Dendritic cell treated with granulocyte-macrophage colony-stimulating factor and Interleukin-4, amounts not matched to agents 40 ng/mL and 50 ng/mL, for 4 days (primary cell): ENCODE measurements at regions not wholly inside any gene's neighbourhood (a gene's known extent, or its start where the extent isn't known, plus 50 kb on each side); places are given as distances from the start of the nearest gene placed in this dataset.
"Not testable (repeated sequence)": the region's sequence is repeated elsewhere in the genome, so short reads cannot be mapped to it uniquely, and the experiment has no call there.

Experiments used
- H3K27ac Mint-ChIP-seq: one replicate; pipeline ENCODE4 v1.8.0; 2022; ENCODE audit warnings: mild to moderate bottlenecking, mixed read lengths
- H3K27me3 Mint-ChIP-seq: one replicate; pipeline ENCODE4 v1.8.0; 2022; ENCODE audit warnings: mild to moderate bottlenecking, mixed read lengths
- H3K36me3 Mint-ChIP-seq: one replicate; pipeline ENCODE4 v1.8.0; 2022; ENCODE audit warnings: low read depth, mixed read lengths
- H3K4me1 Mint-ChIP-seq: one replicate; pipeline ENCODE4 v1.8.0; 2022; ENCODE audit warnings: low read depth, mixed read lengths
- H3K4me3 Mint-ChIP-seq: one replicate; pipeline ENCODE4 v1.8.0; 2022; ENCODE audit warnings: mild to moderate bottlenecking, moderate library complexity, mixed read lengths
- H3K9me3 Mint-ChIP-seq: one replicate; pipeline ENCODE4 v1.8.0; 2022; ENCODE audit warnings: mixed read lengths
- intact Hi-C: fragments of 100-400 bp; cut with micrococcal nuclease; formaldehyde crosslinking; loops from one replicate; pipeline ENCODE4 v1.15.0; 2022

DNA sequence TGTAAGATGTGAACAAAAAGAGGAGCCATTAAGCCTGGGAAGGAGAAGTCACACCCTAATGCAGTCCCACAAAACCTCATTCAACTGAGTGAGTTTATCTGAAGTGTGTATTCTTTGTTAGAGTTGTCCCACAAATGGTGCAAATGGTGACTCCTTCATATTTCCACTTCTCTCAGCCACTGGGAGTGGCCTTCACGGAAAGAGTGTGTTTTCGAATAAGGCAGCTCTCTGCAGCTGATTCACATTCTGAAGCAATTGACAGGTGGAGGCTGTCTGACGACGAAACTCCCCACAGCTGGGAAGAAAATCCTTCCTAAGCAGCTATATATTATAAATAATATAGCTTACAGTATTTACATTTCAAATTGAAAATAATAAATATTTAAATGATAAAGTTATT, 318.8 kb upstream of the TMEFF2 start:
- intact Hi-C loops, result no loop called here
- Mint-ChIP-seq H3K27me3 (no peaks in the 10 kb centered on the region), H3K27ac (no peak overlapping the region), H3K4me3 (no peak overlapping the region), H3K9me3 (peaks cover 16% of the 10 kb centered on the region), H3K36me3 (no peaks in the 10 kb centered on the region), H3K4me1 (no peaks in the 10 kb centered on the region)

DNA sequence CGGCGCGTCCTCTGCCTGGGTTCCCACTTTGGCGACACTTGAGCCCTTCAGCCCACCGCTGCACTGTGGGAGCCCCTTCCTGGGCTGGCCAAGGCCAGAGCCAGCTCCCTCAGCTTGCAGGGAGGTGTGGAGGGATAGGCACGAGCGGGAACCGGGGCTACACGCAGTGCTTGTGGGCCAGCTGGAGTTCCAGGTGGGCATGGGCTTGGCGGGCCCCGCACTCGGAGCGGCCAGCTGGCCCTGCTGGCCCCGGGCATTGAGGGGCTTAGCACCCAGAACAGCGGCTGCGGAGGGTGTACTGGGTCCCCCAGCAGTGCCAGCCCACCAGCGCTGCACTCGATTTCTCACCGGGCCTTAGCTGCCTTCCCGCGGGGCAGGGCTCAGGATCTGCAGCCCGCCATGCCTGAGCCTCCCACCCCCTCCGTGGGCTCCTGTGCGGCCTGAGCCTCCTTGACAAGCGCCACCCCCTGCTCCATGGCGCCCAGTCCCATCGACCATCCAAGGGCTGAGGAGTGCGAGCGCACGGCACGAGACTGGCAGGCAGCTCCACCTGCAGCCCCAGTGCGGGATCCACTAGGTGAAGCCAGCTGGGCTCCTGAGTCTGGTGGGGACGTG, 313.2 kb upstream of the TMEFF2 start:
- H3K27ac Mint-ChIP-seq, H3K4me1 Mint-ChIP-seq, intact Hi-C loops, H3K36me3 Mint-ChIP-seq, H3K4me3 Mint-ChIP-seq, H3K27me3 Mint-ChIP-seq: not testable (repeated sequence)
- H3K9me3 Mint-ChIP-seq, result peaks cover 32% of the 10 kb centered on the region

DNA sequence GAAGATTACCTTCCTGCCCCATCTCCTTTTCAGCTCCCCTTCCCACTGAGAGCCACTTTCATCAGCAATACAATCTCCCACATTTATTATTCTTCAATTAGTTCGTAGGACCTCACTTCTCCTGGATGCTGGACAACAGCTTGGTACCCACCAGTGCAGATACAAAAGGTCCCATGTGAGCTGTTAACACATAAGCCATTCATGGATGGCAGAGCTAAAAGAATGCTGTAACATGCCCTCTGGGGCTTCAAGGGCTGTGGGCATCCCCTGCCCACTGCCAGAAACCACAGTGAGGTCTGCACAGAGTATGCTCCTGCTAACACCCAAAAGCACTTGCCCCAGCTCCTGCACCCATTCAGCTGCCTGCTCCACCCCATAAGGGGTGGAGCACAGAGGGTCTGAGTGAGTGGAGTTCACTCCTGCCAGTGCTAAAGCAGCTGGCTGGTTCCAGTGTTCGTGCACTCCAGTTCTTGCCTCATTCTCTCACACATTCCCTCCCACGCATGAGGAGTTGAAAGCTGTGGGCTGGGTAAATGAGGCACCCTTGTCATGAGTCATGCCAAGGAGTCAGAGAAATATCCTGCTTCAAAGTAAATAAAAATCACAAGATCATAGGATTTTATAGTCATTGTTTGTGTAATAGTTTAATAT, 305.9 kb upstream of the TMEFF2 start:
- Mint-ChIP-seq H3K36me3 (no peaks in the 10 kb centered on the region), H3K9me3 (peaks cover 19% of the 10 kb centered on the region), H3K4me1 (no peaks in the 10 kb centered on the region), H3K4me3 (no peak overlapping the region), H3K27me3 (no peaks in the 10 kb centered on the region), H3K27ac (no peak overlapping the region)
- intact Hi-C loops, result no loop called here

DNA sequence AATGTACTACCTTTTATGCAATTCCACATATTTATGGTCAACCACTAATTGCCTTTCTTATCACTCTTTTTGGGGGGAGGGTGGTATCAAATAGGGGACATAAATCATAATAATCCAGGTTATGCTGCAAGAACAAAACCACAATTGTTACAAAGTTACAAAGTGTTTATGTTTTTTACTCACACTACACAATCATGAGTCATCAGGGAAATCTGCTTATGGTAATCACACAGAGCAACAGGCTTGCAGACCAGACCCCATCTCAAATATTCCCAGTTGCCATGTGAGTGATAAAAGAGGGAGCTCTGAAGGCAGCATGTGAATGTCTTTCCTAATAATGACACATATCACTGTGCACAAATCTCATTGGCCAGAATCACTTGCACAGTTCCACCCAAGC, 304.7 kb upstream of the TMEFF2 start:
- intact Hi-C loops, result no loop called here
- H3K27me3 Mint-ChIP-seq, result no peaks in the 10 kb centered on the region
- H3K9me3 Mint-ChIP-seq, result peaks cover 24% of the 10 kb centered on the region
- H3K27ac Mint-ChIP-seq, result no peak overlapping the region
- no peaks in the 10 kb centered on the region for H3K4me1 Mint-ChIP-seq
- no peak overlapping the region for H3K4me3 Mint-ChIP-seq
- no peaks in the 10 kb centered on the region for H3K36me3 Mint-ChIP-seq

DNA sequence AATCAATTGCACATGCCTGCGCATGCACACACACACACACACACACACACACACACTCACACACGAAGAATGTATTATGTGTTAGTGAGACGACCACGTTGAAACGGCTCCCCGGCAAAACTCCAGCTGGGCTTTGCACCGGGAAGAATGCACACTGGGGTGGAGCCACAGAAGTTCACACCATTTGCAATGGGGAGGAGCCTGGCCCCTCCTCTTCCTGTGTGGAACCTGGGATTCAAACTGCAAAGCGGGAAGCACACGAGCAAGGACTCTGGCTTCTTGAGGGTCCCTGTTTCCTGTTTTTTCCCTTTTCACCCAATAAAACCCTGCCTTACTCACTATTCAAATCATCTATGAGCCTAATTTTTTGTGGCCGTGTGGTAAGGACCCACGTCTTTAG, 304.0 kb upstream of the TMEFF2 start:
- H3K27ac Mint-ChIP-seq, result no peak overlapping the region
- H3K9me3 Mint-ChIP-seq, result peaks cover 24% of the 10 kb centered on the region
- no peak overlapping the region for H3K4me3 Mint-ChIP-seq
- intact Hi-C loops, result no loop called here
- H3K36me3 Mint-ChIP-seq, result no peaks in the 10 kb centered on the region
- no peaks in the 10 kb centered on the region for H3K4me1 Mint-ChIP-seq
- H3K27me3 Mint-ChIP-seq, result no peaks in the 10 kb centered on the region

DNA sequence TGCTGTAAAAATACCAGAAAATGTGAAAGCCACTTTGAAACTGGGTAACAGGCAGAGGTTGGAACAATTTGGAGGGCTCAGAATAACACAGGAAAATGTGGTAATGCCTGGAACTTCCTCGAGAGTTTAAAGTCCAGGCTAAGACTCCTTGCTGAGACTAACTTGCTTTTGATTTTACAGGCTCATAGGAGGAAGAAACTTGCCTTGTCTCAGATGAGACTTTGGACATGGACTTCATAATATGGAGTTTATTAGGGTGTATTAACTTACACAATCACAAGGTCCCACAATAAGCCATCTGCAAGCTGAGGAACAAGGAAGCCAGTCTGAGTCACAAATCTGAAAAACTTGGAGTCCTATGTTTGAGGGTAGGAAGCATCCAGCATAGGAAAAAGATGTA, 293.4 kb upstream of the TMEFF2 start:
- H3K36me3 Mint-ChIP-seq, H3K4me1 Mint-ChIP-seq, H3K27ac Mint-ChIP-seq, intact Hi-C loops, H3K27me3 Mint-ChIP-seq, H3K4me3 Mint-ChIP-seq: not testable (repeated sequence)
- H3K9me3 Mint-ChIP-seq, result peaks cover 50% of the 10 kb centered on the region

DNA sequence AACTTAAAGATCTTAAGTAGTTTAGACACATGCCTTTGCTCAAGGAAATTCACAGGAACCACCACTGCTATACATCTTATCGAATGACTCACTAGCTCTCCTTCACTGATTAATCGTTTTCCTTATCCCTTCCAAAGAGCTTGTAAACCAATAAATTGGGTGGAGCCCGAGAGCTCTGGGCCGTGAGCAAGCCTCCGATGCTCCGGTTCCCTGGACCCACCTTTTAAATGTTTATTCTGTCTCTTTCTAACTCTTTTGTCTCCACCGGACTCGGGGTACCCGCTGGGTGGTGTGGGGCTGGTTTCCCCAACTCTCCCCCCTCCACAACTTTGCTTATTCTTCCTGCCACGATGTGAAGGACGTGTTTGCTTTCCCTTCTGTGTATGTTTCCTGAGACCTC, 292.9 kb upstream of the TMEFF2 start:
- intact Hi-C loops, result no loop called here
- no peak overlapping the region for H3K4me3 Mint-ChIP-seq
- H3K4me1 Mint-ChIP-seq, result no peaks in the 10 kb centered on the region
- no peak overlapping the region for H3K27ac Mint-ChIP-seq
- H3K27me3 Mint-ChIP-seq, result no peaks in the 10 kb centered on the region
- H3K36me3 Mint-ChIP-seq, result no peaks in the 10 kb centered on the region
- peaks cover 50% of the 10 kb centered on the region for H3K9me3 Mint-ChIP-seq

DNA sequence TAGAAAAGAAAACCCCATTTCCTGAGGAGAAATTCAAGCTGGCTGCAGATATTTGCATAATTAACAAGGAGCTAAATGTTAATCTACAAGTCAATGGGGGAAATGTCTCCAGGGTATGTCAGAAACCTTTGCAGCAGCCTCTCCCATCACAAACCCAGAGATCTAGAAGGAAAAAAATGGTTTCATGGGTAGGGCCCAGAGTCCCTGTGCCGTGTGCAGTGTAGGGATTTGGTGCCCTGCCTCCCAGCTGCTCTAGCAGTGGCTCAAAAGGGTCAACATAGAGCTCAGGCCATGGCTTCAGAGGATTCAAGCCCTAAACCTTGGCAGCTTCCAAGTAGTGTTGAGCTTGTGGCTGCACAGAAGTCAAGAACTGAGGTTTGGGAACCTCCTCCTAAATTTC, 290.2 kb upstream of the TMEFF2 start:
- Mint-ChIP-seq H3K4me1 (no peaks in the 10 kb centered on the region), H3K36me3 (no peaks in the 10 kb centered on the region), H3K9me3 (peaks cover 42% of the 10 kb centered on the region), H3K27me3 (no peaks in the 10 kb centered on the region), H3K4me3 (no peak overlapping the region), H3K27ac (no peak overlapping the region)
- intact Hi-C loops, result no loop called here

DNA sequence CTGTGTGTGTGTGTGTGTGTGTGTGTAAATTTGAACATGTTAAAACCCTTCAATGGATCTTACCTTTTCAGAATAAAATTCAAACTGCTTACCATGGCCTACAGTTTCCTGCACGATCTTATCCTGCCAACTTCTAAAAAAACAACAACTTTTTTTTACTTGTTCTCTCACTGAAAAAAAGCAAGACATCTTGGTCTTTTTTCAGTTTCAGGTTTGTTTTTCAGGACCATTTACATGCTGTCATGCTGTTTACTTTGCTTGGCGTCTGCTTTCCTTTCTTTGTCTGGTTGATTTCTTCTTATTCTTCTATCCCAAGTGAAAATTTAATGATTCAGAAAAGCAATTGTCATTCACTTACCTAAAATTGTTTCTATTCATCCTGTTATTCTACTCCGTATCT, 286.3 kb upstream of the TMEFF2 start:
- Mint-ChIP-seq H3K27ac (no peak overlapping the region), H3K27me3 (no peaks in the 10 kb centered on the region), H3K4me1 (no peaks in the 10 kb centered on the region), H3K9me3 (peaks cover 21% of the 10 kb centered on the region), H3K4me3 (no peak overlapping the region), H3K36me3 (no peaks in the 10 kb centered on the region)
- intact Hi-C loops, result no loop called here

DNA sequence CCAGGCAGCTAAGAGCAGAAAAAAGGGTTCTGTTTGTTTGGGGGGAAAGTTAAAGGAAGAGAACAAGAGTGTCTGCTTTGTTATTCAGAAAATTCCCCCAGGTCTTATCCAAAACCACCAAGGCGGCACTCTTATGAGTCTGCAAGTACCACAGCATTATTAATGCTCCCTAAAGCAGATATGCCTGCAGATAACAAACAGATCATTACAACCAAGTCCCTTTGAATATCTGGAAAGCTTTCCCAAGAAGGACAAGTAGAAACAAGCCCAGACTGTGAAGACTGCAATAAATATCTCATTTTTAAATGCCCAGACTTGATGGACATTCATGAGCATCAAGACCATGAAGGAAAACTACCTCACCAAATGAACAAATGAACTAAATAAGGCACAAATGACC, 278.6 kb upstream of the TMEFF2 start:
- intact Hi-C loops, result no loop called here
- Mint-ChIP-seq H3K9me3 (peaks cover 32% of the 10 kb centered on the region), H3K4me3 (no peak overlapping the region), H3K4me1 (no peaks in the 10 kb centered on the region), H3K36me3 (no peaks in the 10 kb centered on the region), H3K27ac (no peak overlapping the region), H3K27me3 (no peaks in the 10 kb centered on the region)

DNA sequence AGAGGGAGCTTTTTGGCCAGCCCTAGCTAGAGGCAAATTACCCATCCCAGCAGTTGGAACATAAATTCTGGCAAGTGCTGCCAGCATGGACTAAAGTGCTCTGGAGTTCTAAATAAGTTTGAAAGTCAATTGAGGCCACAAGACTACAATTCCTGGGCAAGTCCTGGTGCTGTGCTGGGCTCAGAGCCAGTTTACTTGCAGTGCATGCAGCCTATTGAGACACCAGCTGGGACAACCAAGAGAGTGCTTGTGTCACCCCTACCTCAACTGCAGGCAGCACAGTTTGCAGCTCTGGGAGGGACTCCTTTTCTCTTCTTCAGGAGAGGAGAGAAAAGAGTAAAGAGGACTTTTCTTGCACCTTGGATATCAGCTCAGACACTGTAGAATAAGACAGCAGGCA, 277.2 kb upstream of the TMEFF2 start:
- Mint-ChIP-seq H3K4me1 (no peaks in the 10 kb centered on the region), H3K9me3 (peaks cover 32% of the 10 kb centered on the region)

DNA sequence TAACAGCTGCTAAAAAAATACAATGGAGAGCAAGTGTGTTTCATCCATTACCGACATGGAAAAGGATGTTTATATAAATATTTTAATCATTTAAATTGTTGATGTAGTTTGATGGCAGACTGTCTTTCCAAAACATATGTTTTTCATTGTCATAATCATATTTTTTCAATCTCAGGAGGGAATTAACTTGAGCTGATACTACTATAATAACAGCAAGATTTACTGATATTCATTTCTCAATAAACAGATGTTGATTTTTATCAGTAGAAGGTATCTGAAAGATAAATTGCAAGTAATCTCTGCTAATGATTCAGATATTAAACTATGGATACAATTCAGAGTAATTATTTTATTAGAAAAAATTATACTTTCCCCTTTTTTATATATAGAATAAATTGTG, 274.9 kb upstream of the TMEFF2 start:
- Mint-ChIP-seq H3K9me3 (peaks cover 32% of the 10 kb centered on the region), H3K4me1 (no peaks in the 10 kb centered on the region), H3K36me3 (no peaks in the 10 kb centered on the region), H3K27me3 (no peaks in the 10 kb centered on the region), H3K4me3 (no peak overlapping the region), H3K27ac (no peak overlapping the region)
- intact Hi-C loops, result no loop called here

More for the DNA sequence above, 277.2 kb upstream of the TMEFF2 start:
- H3K36me3 Mint-ChIP-seq, result no peaks in the 10 kb centered on the region
- no peak overlapping the region for H3K27ac Mint-ChIP-seq
- intact Hi-C loops, result no loop called here
- no peaks in the 10 kb centered on the region for H3K27me3 Mint-ChIP-seq
- H3K4me3 Mint-ChIP-seq, result no peak overlapping the region

DNA sequence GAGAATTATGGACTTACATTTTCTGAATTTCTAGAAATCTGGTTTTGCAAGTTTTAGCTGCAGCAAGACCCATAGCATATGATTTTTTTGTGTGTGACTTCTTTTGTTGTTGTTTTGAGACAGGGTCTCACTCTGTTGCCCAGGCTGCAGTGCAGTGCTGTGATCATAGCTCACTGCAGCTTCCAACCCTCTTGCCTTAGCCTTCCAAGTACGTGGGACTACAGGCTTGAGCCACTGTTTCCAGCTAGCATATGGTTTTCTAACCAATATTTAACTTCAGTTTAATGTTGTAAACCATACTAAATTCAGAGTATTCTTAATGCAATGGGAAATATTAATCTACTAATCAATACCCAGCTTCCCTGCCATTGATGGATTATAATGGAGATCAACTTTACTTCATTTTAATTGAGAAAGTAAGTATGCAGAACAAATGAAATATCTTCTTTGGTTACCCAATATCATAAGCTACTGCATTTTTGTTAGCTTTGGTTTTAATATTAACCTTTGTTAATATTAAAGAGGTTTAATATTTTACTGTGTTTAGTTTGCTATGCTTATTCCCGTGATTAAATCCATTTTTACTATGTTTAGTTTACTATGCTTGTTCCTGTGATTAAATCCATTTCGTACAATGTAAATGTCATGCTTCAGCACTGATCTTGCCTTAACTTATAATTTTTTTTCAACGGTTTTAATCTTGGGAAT, 273.4 kb upstream of the TMEFF2 start:
- intact Hi-C loops, result no loop called here
- Mint-ChIP-seq H3K27ac (no peak overlapping the region), H3K4me3 (no peak overlapping the region), H3K27me3 (no peaks in the 10 kb centered on the region), H3K36me3 (no peaks in the 10 kb centered on the region), H3K9me3 (peaks cover 20% of the 10 kb centered on the region), H3K4me1 (no peaks in the 10 kb centered on the region)

DNA sequence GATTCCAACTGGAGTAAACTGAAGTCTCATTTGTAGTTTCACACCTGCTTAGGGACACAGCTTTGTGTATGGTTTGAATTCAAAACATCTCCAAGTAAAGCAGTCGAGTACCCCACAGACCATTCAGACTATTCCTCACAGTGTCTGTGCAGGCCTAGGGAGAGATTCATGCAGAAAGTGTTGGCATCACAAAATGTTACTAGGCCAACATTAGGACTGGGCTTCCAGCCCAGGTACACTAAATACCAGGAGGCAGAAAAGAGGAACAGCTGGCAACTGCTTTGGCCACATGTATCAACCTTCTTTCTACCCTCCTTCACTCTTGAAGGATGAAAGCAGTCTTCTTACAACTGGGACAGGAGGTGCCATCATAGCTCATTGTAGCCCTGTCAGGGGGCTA, 270.4 kb upstream of the TMEFF2 start:
- H3K4me1 Mint-ChIP-seq, result no peaks in the 10 kb centered on the region
- H3K27me3 Mint-ChIP-seq, result no peaks in the 10 kb centered on the region
- no peaks in the 10 kb centered on the region for H3K36me3 Mint-ChIP-seq
- no peak overlapping the region for H3K27ac Mint-ChIP-seq
- no peak overlapping the region for H3K4me3 Mint-ChIP-seq
- intact Hi-C loops, result no loop called here
- no peaks in the 10 kb centered on the region for H3K9me3 Mint-ChIP-seq

DNA sequence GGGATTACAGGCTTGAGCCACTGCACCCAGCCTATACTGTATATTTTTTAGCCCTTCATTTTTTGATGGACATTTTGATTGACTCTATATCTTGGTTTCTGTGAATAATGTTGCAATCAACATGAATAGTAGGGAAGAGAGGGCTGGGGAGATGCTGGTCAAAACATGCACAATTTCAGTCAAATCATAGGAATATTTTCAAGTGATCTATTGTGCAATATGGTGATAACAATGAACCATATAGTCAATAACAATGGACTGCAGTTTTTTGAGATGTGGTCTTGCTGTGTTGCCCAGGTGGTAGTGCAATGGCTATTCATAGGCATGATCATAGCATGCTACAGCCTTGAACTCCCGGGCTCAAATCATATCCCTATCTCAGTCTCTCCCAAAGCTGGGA, 264.7 kb upstream of the TMEFF2 start:
- Mint-ChIP-seq H3K4me3 (no peak overlapping the region), H3K36me3 (no peaks in the 10 kb centered on the region), H3K9me3 (no peaks in the 10 kb centered on the region), H3K27me3 (no peaks in the 10 kb centered on the region), H3K27ac (no peak overlapping the region), H3K4me1 (no peaks in the 10 kb centered on the region)
- intact Hi-C loops, result no loop called here
